ENCODE measurements at regions not wholly inside any gene's neighbourhood (a gene's known extent, or its start where the extent isn't known, plus 50 kb on each side); places are given as distances from the start of the nearest gene placed in this dataset.
"Not testable (repeated sequence)": the region's sequence is repeated elsewhere in the genome, so short reads cannot be mapped to it uniquely, and the experiment has no call there.

GRCh38 chr12:3424796-3425195 is 66.2 kb upstream of the PRMT8 start:
- DNase-seq: not testable (repeated sequence)

- DNase-seq: no peak
Observed at GRCh38 chr12:3427956-3428355, 63.0 kb upstream of the PRMT8 start.

- no peak for DNase-seq
Observed at GRCh38 chr12:3428631-3429030, 62.4 kb upstream of the PRMT8 start.

GRCh38 chr12:3429523-3429922 is 61.5 kb upstream of the PRMT8 start:
- DNase-seq: not testable (repeated sequence)

- no peak for DNase-seq
Observed at GRCh38 chr12:3431686-3432085, 59.3 kb upstream of the PRMT8 start.

- DNase-seq: no peak
Observed at GRCh38 chr12:3432176-3432742, 58.7 kb upstream of the PRMT8 start.

GRCh38 chr12:3432868-3433267 is 58.1 kb upstream of the PRMT8 start:
- DNase-seq: no peak

GRCh38 chr12:3436461-3437065 is 54.4 kb upstream of the PRMT8 start:
- DNase-seq: no peak

- no peak for DNase-seq
Observed at GRCh38 chr12:3437986-3438385, 53.0 kb upstream of the PRMT8 start.

GRCh38 chr12:3438401-3438800 is 52.6 kb upstream of the PRMT8 start:
- DNase-seq: no peak
